Osteoblast (primary cell): ENCODE measurements at regions not wholly inside any gene's neighbourhood (a gene's known extent, or its start where the extent isn't known, plus 50 kb on each side); places are given as distances from the start of the nearest gene placed in this dataset.

Experiments
- DNase-seq: peaks from one replicate; pipeline ENCODE4 v3.0.0; 2011; ENCODE audit warnings: low spot score, mixed read lengths; ENCODE audit not compliant: insufficient read length; ENCODE audit errors: missing footprints
- H2AFZ ChIP-seq: 2 replicates; pipeline ENCODE4 v1.6.0; 2011; ENCODE audit warnings: mild to moderate bottlenecking, low read length
- H3K27ac ChIP-seq: 2 replicates; pipeline ENCODE4 v1.5.1; 2011; ENCODE audit warnings: mild to moderate bottlenecking, low read depth, low read length, moderate library complexity
- H3K27me3 ChIP-seq: 2 replicates; pipeline ENCODE4 v1.6.0; 2012; ENCODE audit warnings: mild to moderate bottlenecking, control low read depth, inconsistent platforms, low read length, moderate library complexity; ENCODE audit not compliant: insufficient read depth
- H3K36me3 ChIP-seq: 2 replicates; pipeline ENCODE4 v1.5.1; 2011; ENCODE audit warnings: mild to moderate bottlenecking, low read length, control low read depth, moderate library complexity; ENCODE audit not compliant: insufficient read depth
- H3K4me1 ChIP-seq: 2 replicates; pipeline ENCODE4 v1.5.1; 2011; ENCODE audit warnings: mild to moderate bottlenecking, low read length, control low read depth, moderate library complexity; ENCODE audit not compliant: insufficient read depth
- H3K4me2 ChIP-seq: 2 replicates; pipeline ENCODE4 v1.6.0; 2011; ENCODE audit warnings: mild to moderate bottlenecking, low read length; ENCODE audit not compliant: insufficient read depth
- H3K4me3 ChIP-seq: fragments of 200-600 bp; sonication (generic); 3 replicates; pipeline ENCODE4 v1.5.1; 2012; ENCODE audit warnings: mild to moderate bottlenecking, low read length, inconsistent platforms; ENCODE audit not compliant: insufficient read depth
- H3K79me2 ChIP-seq: 2 replicates; pipeline ENCODE4 v1.6.0; 2012; ENCODE audit warnings: mild to moderate bottlenecking, low read length, control low read depth, inconsistent platforms; ENCODE audit not compliant: insufficient read depth
- H3K9me3 ChIP-seq: 2 replicates; pipeline ENCODE4 v1.5.1; 2011; ENCODE audit warnings: low read depth, low read length, control low read depth
- H4K20me1 ChIP-seq: 2 replicates; pipeline ENCODE4 v1.6.0; 2012; ENCODE audit warnings: mild to moderate bottlenecking, low read length, control low read depth; ENCODE audit not compliant: insufficient read depth
- CTCF ChIP-seq: IDR thresholded peaks from 2 replicates; pipeline ENCODE4 v1.5.1; 2011; ENCODE audit warnings: mild to moderate bottlenecking, low read depth, low read length, moderate library complexity; ENCODE audit errors: extremely low read depth

GRCh38 chr2:125979886-125980285, 676.1 kb upstream of the GYPC start:
- Histone ChIP-seq H3K79me2 (no peaks in the 10 kb centered on the region), H3K4me1 (no peaks in the 10 kb centered on the region), H3K27ac (no peak overlapping the region), H3K9me3 (no peaks in the 10 kb centered on the region), H3K36me3 (no peaks in the 10 kb centered on the region), H4K20me1 (no peaks in the 10 kb centered on the region), H3K4me3 (no peak overlapping the region), H3K27me3 (no peaks in the 10 kb centered on the region), H3K4me2 (no peak overlapping the region), H2AFZ (no peak overlapping the region)
- TF ChIP-seq CTCF = no peak
- DNase-seq = no peak

- Histone ChIP-seq H3K4me2 (no peak overlapping the region), H3K4me3 (no peak overlapping the region), H3K9me3 (no peaks in the 10 kb centered on the region), H2AFZ (no peak overlapping the region), H3K4me1 (no peaks in the 10 kb centered on the region), H4K20me1 (no peaks in the 10 kb centered on the region), H3K27me3 (no peaks in the 10 kb centered on the region), H3K79me2 (no peaks in the 10 kb centered on the region), H3K36me3 (no peaks in the 10 kb centered on the region), H3K27ac (no peak overlapping the region)
- TF ChIP-seq CTCF = no peak
- DNase-seq = no peak
Observed at GRCh38 chr2:125983364-125983763, 672.6 kb upstream of the GYPC start.

- no peaks in the 10 kb centered on the region for H4K20me1 ChIP-seq
- TF ChIP-seq CTCF = no peak
- DNase-seq = no peak
- no peaks in the 10 kb centered on the region for H3K4me1 ChIP-seq
- no peaks in the 10 kb centered on the region for H3K79me2 ChIP-seq
- H3K4me3 ChIP-seq = no peak overlapping the region
- no peaks in the 10 kb centered on the region for H3K9me3 ChIP-seq
- H3K36me3 ChIP-seq = no peaks in the 10 kb centered on the region
- H2AFZ ChIP-seq = no peak overlapping the region
- H3K27ac ChIP-seq = no peak overlapping the region
- H3K27me3 ChIP-seq = no peaks in the 10 kb centered on the region
- H3K4me2 ChIP-seq = no peak overlapping the region
Observed at GRCh38 chr2:126029316-126029715, 626.6 kb upstream of the GYPC start.

- H3K4me1 ChIP-seq = no peaks in the 10 kb centered on the region
- H3K79me2 ChIP-seq = no peaks in the 10 kb centered on the region
- no peak for TF ChIP-seq CTCF
- H4K20me1 ChIP-seq = no peaks in the 10 kb centered on the region
- no peak overlapping the region for H3K27ac ChIP-seq
- no peak overlapping the region for H2AFZ ChIP-seq
- no peaks in the 10 kb centered on the region for H3K27me3 ChIP-seq
- H3K4me2 ChIP-seq = no peak overlapping the region
- no peak for DNase-seq
- H3K9me3 ChIP-seq = peaks cover 2% of the 10 kb centered on the region
- H3K36me3 ChIP-seq = no peaks in the 10 kb centered on the region
- no peak overlapping the region for H3K4me3 ChIP-seq
Observed at GRCh38 chr2:126038861-126039260, 617.1 kb upstream of the GYPC start.
